WERI-Rb-1 (cell line): ENCODE measurements at regions not wholly inside any gene's neighbourhood (a gene's known extent, or its start where the extent isn't known, plus 50 kb on each side); places are given as distances from the start of the nearest gene placed in this dataset.
"Not testable (repeated sequence)": the region's sequence is repeated elsewhere in the genome, so short reads cannot be mapped to it uniquely, and the experiment has no call there.

Experiments
- DNase-seq: peaks from one replicate; pipeline ENCODE4 v3.0.0-alpha.2; 2020
- H3K27ac ChIP-seq: fragments of 250-450 bp; sonication (Bioruptor Pico); 2 replicates; pipeline ENCODE4 v1.5.1; 2020; ENCODE audit warnings: mild to moderate bottlenecking, moderate library complexity
- H3K27me3 ChIP-seq: fragments of 250-450 bp; sonication (Bioruptor Pico); 2 replicates; pipeline ENCODE4 v1.5.1; 2021; ENCODE audit warnings: mild to moderate bottlenecking, low read depth, moderate library complexity; ENCODE audit not compliant: insufficient read depth, severe bottlenecking
- H3K36me3 ChIP-seq: fragments of 250-450 bp; sonication (Bioruptor Pico); 2 replicates; pipeline ENCODE4 v1.5.1; 2020; ENCODE audit warnings: mild to moderate bottlenecking, moderate library complexity
- H3K4me3 ChIP-seq: 2 replicates; pipeline ENCODE4 v1.5.1; 2011; ENCODE audit warnings: low read depth, mild to moderate bottlenecking, control low read depth, low read length
- H3K9me3 ChIP-seq: fragments of 250-450 bp; sonication (Bioruptor Pico); 2 replicates; pipeline ENCODE4 v1.5.1; 2021; ENCODE audit warnings: mild to moderate bottlenecking, moderate library complexity; ENCODE audit not compliant: severe bottlenecking
- TF ChIP-seq, protein P1 (sequence below): IDR thresholded peaks from 2 replicates; pipeline ENCODE4 v1.5.1; 2011; ENCODE audit warnings: low read depth, mild to moderate bottlenecking, control low read depth, inconsistent platforms, low read length

DNA sequence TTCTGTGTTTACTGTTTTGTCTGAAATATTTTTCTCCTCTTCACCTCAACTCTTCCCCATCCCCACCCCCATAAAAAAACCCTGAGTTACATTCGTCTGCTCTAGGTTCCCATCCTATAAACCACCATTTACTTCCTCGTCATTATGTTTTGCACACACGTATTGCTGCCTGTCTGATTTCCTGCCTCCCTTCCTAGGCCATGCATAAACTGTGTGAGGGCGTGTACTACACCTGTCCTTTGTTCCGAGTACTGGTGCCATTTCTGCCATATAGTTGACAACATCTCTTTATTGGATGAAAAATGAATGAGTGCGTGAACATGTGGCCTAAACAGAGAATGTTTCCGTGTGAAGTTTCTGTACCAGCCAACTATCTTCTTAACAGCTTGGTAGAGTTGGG, 258.5 kb upstream of the FAT1 start:
- DNase-seq = no peak
- no peak overlapping the region for H3K27ac ChIP-seq
- no peaks in the 10 kb centered on the region for H3K36me3 ChIP-seq
- no peaks in the 10 kb centered on the region for H3K9me3 ChIP-seq
- TF ChIP-seq, protein P1, sequence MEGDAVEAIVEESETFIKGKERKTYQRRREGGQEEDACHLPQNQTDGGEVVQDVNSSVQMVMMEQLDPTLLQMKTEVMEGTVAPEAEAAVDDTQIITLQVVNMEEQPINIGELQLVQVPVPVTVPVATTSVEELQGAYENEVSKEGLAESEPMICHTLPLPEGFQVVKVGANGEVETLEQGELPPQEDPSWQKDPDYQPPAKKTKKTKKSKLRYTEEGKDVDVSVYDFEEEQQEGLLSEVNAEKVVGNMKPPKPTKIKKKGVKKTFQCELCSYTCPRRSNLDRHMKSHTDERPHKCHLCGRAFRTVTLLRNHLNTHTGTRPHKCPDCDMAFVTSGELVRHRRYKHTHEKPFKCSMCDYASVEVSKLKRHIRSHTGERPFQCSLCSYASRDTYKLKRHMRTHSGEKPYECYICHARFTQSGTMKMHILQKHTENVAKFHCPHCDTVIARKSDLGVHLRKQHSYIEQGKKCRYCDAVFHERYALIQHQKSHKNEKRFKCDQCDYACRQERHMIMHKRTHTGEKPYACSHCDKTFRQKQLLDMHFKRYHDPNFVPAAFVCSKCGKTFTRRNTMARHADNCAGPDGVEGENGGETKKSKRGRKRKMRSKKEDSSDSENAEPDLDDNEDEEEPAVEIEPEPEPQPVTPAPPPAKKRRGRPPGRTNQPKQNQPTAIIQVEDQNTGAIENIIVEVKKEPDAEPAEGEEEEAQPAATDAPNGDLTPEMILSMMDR = no peak
- H3K27me3 ChIP-seq = peaks cover 81% of the 10 kb centered on the region
- H3K4me3 ChIP-seq = no peak overlapping the region

DNA sequence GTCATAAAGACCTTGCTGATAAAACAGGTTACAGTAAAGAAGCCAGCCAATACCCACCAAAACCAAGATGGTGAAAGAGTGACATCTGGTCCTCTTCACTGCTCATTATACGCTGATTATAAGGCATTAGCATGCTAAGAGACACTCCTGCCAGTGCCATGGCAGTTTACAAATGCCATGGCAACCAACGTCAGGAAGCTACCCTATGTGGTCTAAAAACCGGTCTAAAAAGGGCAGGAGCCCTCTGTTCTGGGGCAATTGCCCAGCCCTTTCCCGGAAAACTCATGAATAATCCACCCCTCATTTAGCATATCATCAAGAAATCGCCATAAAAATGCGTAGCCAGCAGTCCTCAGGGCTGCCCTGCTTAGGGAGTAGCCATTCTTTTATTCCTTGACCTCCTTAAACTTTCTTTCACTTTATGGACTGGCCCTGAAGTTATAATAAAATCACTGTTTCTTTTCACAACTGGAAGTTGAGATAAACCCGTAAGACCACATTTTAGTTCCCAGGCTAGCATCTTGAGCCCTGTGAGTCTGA, 260.5 kb upstream of the FAT1 start:
- Histone ChIP-seq H3K27ac (no peak overlapping the region), H3K4me3 (no peak overlapping the region), H3K27me3 (peaks cover 73% of the 10 kb centered on the region), H3K36me3 (no peaks in the 10 kb centered on the region), H3K9me3 (no peaks in the 10 kb centered on the region)
- TF ChIP-seq, protein P1 = no peak
- no peak for DNase-seq

DNA sequence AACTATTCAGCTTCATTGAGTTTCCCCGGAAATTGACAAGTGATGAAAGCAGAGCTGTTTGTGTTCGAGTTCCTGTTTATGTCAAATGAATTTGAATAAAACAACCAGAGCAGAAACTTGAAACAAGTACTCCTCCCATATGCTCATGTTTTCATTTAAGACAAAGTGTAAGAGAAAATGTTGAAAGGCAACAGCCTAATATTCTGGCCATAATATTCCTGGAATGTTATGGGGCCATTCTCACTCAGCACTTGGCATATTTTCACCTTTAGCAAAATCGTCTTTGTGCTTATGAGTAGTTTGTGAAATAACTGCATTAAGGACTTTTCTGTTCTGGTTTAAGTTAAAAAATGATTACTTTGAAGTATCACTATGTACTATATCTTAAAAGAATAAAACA, 276.0 kb upstream of the FAT1 start:
- Histone ChIP-seq H3K27ac (no peak overlapping the region), H3K36me3 (no peaks in the 10 kb centered on the region), H3K27me3 (peaks cover 84% of the 10 kb centered on the region), H3K9me3 (no peaks in the 10 kb centered on the region), H3K4me3 (no peak overlapping the region)
- DNase-seq = no peak
- TF ChIP-seq, protein P1 = no peak

DNA sequence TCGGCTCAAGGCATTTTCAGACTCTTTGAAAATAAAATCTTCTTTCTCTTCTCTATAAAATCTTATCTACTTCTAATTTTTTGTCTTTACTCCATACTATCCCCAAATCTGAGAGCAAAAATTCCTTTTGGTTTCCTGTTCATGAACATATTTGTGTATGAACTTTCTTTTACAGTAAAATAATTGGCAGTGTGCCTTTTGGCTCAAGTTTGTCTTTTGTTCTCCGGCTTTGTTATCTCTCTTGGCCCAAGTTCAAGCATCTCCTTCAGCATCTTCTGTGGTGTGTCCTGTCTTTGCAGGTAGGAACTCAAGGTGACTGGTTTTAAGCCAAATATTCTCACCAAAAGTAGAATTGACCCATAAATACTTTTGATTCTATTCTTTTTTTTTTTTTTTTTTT, 276.6 kb upstream of the FAT1 start:
- H3K9me3 ChIP-seq = no peaks in the 10 kb centered on the region
- no peak for DNase-seq
- no peak overlapping the region for H3K4me3 ChIP-seq
- no peak overlapping the region for H3K27ac ChIP-seq
- H3K27me3 ChIP-seq = peaks cover 89% of the 10 kb centered on the region
- TF ChIP-seq, protein P1 = no peak
- no peaks in the 10 kb centered on the region for H3K36me3 ChIP-seq

DNA sequence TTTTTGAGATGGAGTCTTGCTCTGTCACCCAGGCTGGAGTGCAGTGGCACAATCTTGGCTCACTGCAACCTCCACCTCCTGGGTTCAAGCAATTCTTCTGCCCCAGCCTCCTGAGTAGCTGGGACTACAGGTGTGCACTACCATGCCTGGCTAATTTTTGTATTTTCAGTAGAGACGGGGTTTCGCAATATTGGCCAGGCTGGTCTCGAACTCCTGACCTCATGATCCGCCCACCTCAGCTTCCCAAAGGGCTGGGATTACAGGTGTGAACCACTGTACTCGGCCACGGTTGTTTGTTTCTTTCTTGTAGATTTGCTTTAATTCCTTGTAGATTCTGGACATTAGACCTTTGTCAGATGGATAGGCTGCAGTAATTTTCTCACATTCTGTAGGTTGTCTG, 278.5 kb upstream of the FAT1 start:
- H3K27ac ChIP-seq, DNase-seq: not testable (repeated sequence)
- H3K27me3 ChIP-seq = peaks cover 89% of the 10 kb centered on the region

DNA sequence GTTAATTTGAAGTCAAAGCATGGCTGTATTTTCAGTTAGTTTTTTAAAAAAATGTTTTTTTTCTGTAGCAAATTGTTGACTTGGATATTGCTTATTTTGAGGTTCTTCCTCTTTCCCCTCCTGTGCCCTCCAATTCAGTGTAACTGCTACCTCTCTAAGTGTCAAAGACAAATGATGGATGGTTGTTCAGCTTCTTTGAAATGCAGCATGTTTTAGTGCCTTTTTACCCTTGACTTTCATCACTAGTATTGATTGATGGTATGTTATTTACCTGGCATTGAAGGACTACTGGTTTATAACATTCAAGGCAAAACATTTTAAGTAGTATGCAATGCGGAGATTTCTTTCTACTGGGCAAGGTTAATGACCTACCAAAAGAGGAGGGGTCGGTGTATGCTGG, 281.0 kb upstream of the FAT1 start:
- no peak overlapping the region for H3K4me3 ChIP-seq
- TF ChIP-seq, protein P1 = no peak
- peaks cover 78% of the 10 kb centered on the region for H3K27me3 ChIP-seq
- no peak for DNase-seq
- no peaks in the 10 kb centered on the region for H3K9me3 ChIP-seq
- H3K36me3 ChIP-seq = no peaks in the 10 kb centered on the region
- H3K27ac ChIP-seq = no peak overlapping the region

More for the DNA sequence above, 278.5 kb upstream of the FAT1 start:
- H3K9me3 ChIP-seq, H3K4me3 ChIP-seq, H3K36me3 ChIP-seq: not testable (repeated sequence)
